MM.1S (cell line): ENCODE measurements at regions not wholly inside any gene's neighbourhood (a gene's known extent, or its start where the extent isn't known, plus 50 kb on each side); places are given as distances from the start of the nearest gene placed in this dataset.

Experiments used
- DNase-seq: peaks from one replicate; pipeline ENCODE4 v3.0.0-alpha.2; 2015
- H2AFZ ChIP-seq: fragments of 300-600 bp; sonication (generic); 2 replicates; pipeline ENCODE4 v1.6.0; 2016; ENCODE audit warnings: antibody characterized with exemption, low read length
- H3F3A ChIP-seq: fragments of 300-600 bp; sonication (generic); 2 replicates; pipeline ENCODE4 v1.6.1; 2016; ENCODE audit warnings: mild to moderate bottlenecking, antibody characterized with exemption, low read length, moderate library complexity, mixed read lengths; ENCODE audit not compliant: insufficient read depth
- H3K27ac ChIP-seq: fragments of 300-600 bp; sonication (generic); 2 replicates; pipeline ENCODE4 v1.5.1; 2016; ENCODE audit warnings: mild to moderate bottlenecking, low read length
- H3K27me3 ChIP-seq: fragments of 300-600 bp; sonication (generic); replicated peaks from 2 replicates; pipeline ENCODE4 v1.6.0; 2016; ENCODE audit warnings: low read length; ENCODE audit not compliant: insufficient read depth
- H3K36me3 ChIP-seq: fragments of 300-600 bp; sonication (generic); replicated peaks from 2 replicates; pipeline ENCODE4 v1.6.1; 2016; ENCODE audit warnings: mild to moderate bottlenecking, low read length, mixed read lengths; ENCODE audit not compliant: insufficient read depth
- H3K4me1 ChIP-seq: fragments of 300-600 bp; sonication (generic); 2 replicates; pipeline ENCODE4 v1.6.1; 2016; ENCODE audit warnings: low read length, mixed read lengths
- H3K4me2 ChIP-seq: fragments of 300-600 bp; sonication (generic); 2 replicates; pipeline ENCODE4 v1.6.0; 2016; ENCODE audit warnings: low read depth, low read length
- H3K4me3 ChIP-seq: fragments of 300-600 bp; sonication (generic); 2 replicates; pipeline ENCODE4 v1.5.1; 2016; ENCODE audit warnings: low read length, mixed read lengths
- H3K79me2 ChIP-seq: fragments of 300-600 bp; sonication (generic); 2 replicates; pipeline ENCODE4 v1.6.1; 2016; ENCODE audit warnings: mixed run types, low read length, mixed read lengths
- H3K9ac ChIP-seq: fragments of 300-600 bp; sonication (generic); 2 replicates; pipeline ENCODE4 v1.6.1; 2016; ENCODE audit warnings: low read length, mixed read lengths
- H3K9me2 ChIP-seq: fragments of 300-600 bp; sonication (generic); replicated peaks from 2 replicates; pipeline ENCODE4 v1.6.1; 2016; ENCODE audit warnings: mild to moderate bottlenecking, low read length, mixed read lengths; ENCODE audit not compliant: insufficient read depth
- H3K9me3 ChIP-seq: fragments of 300-600 bp; sonication (generic); replicated peaks from 2 replicates; pipeline ENCODE4 v1.6.1; 2016; ENCODE audit warnings: mild to moderate bottlenecking, low read length, mixed read lengths; ENCODE audit not compliant: insufficient read depth
- H4K20me1 ChIP-seq: fragments of 300-600 bp; sonication (generic); 2 replicates; pipeline ENCODE4 v1.6.1; 2016; ENCODE audit warnings: mild to moderate bottlenecking, low read length, moderate library complexity, mixed read lengths; ENCODE audit not compliant: insufficient read depth
- CTCF ChIP-seq: fragments of 300-600 bp; sonication (generic); IDR thresholded peaks from 2 replicates; pipeline ENCODE4 v1.5.1; 2016; ENCODE audit warnings: antibody characterized with exemption, low read length, mixed read lengths
- EZH2 ChIP-seq: fragments of 300-600 bp; sonication (generic); optimal IDR thresholded peaks from 2 replicates; pipeline ENCODE3; 2017; ENCODE audit warnings: low read depth, mild to moderate bottlenecking, antibody characterized with exemption, low read length, mixed read lengths
- EZH2phosphoT487 ChIP-seq: fragments of 300-600 bp; sonication (generic); IDR thresholded peaks from 2 replicates; pipeline ENCODE4 v1.6.1; 2018; ENCODE audit warnings: antibody characterized with exemption, low read length

DNA sequence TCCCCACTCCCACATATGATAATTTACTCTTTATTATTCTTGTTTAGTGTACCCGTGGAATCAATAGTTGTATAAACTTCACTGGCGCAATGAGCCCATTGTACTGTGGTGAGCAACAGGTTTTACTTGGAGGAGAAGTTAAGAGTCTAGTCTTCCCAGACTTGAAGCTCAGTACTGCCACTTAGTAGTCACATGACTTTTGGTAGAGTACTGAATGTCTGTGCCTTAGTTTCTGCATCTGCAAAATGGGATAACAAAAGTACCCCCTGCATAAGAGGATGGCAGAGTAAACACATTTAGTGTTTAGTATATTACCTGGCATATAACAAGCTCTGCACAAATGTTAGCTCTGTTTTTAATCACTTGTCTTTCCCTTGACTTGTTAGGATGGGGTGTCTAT, 375.5 kb downstream of the VRK1 start:
- no peak for TF ChIP-seq EZH2phosphoT487
- TF ChIP-seq EZH2 = no peak
- no peak for TF ChIP-seq CTCF

DNA sequence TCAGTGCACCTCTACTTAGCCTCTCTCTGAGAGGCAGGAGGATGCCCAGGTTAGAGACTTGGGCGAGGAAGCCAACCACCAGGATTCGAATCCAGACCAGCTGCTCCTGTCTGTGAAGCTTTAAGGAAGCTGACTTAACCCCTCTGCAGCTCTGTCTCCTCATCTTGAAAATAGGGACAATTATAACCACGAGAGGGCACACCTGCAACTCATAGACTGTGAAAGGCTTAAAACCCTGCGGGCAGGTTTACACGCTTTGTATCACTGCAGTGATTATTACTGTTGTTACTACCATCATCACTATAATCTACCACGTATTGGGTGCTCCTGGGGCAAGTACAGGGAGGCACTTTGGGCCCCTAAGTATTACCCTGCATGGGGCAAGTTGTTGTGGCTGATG, 379.8 kb downstream of the VRK1 start:
- no peaks in the 10 kb centered on the region for H3K36me3 ChIP-seq
- H2AFZ ChIP-seq = no peak overlapping the region
- H3K4me3 ChIP-seq = no peak overlapping the region
- no peaks in the 10 kb centered on the region for H3K9me3 ChIP-seq
- H3K27me3 ChIP-seq = no peaks in the 10 kb centered on the region
- H3K79me2 ChIP-seq = no peaks in the 10 kb centered on the region
- peak; percentile 36 for DNase-seq
- no peaks in the 10 kb centered on the region for H4K20me1 ChIP-seq
- no peak overlapping the region for H3K27ac ChIP-seq
- H3K9me2 ChIP-seq = no peaks in the 10 kb centered on the region
- H3K9ac ChIP-seq = no peak overlapping the region
- H3K4me1 ChIP-seq = no peaks in the 10 kb centered on the region
- TF ChIP-seq EZH2phosphoT487 (no peak), CTCF (peak; percentile 21)
- no peaks in the 10 kb centered on the region for H3F3A ChIP-seq
- no peak overlapping the region for H3K4me2 ChIP-seq

More for the DNA sequence above, 375.5 kb downstream of the VRK1 start:
- no peak overlapping the region for H3K4me2 ChIP-seq
- H3K27me3 ChIP-seq = no peaks in the 10 kb centered on the region
- DNase-seq = no peak
- no peaks in the 10 kb centered on the region for H4K20me1 ChIP-seq
- no peak overlapping the region for H3K27ac ChIP-seq
- H3K79me2 ChIP-seq = no peaks in the 10 kb centered on the region
- no peaks in the 10 kb centered on the region for H3K4me1 ChIP-seq
- no peaks in the 10 kb centered on the region for H3K9me3 ChIP-seq
- no peaks in the 10 kb centered on the region for H3K9me2 ChIP-seq
- H3F3A ChIP-seq = no peaks in the 10 kb centered on the region
- no peak overlapping the region for H3K4me3 ChIP-seq
- H3K9ac ChIP-seq = no peak overlapping the region
- H3K36me3 ChIP-seq = no peaks in the 10 kb centered on the region
- H2AFZ ChIP-seq = no peak overlapping the region

- DNase-seq = no peak
- Histone ChIP-seq H3K27ac (no peak overlapping the region), H3K9ac (no peak overlapping the region), H3K9me2 (no peaks in the 10 kb centered on the region), H4K20me1 (no peaks in the 10 kb centered on the region), H3K4me1 (no peaks in the 10 kb centered on the region), H2AFZ (no peak overlapping the region), H3K27me3 (no peaks in the 10 kb centered on the region), H3K79me2 (no peaks in the 10 kb centered on the region), H3K4me2 (no peak overlapping the region), H3F3A (no peaks in the 10 kb centered on the region), H3K4me3 (no peak overlapping the region), H3K9me3 (no peaks in the 10 kb centered on the region), H3K36me3 (no peaks in the 10 kb centered on the region)
- no peak for TF ChIP-seq EZH2phosphoT487
- no peak for TF ChIP-seq CTCF
Observed at GRCh38 chr14:97177635-97178034, 380.5 kb downstream of the VRK1 start.
